Ovary (tissue), 7 donors: ENCODE measurements at regions not wholly inside any gene's neighbourhood (a gene's known extent, or its start where the extent isn't known, plus 50 kb on each side); places are given as distances from the start of the nearest gene placed in this dataset.
"Not testable (repeated sequence)": the region's sequence is repeated elsewhere in the genome, so short reads cannot be mapped to it uniquely, and the experiment has no call there.

Source experiments
- DNase-seq, 5 donors: peaks; one replicate each; pipeline ENCODE4 v3.0.0-alpha.2; 2019 to 2020
- H3K27ac ChIP-seq, 2 donors: fragments of 200-600 bp; one replicate each; pipeline versions ENCODE4 v1.5.1 to v1.8.0; 2019 to 2022
- H3K27me3 ChIP-seq: fragments of 200-600 bp; one replicate; pipeline ENCODE4 v1.8.0; 2022
- H3K36me3 ChIP-seq: fragments of 200-600 bp; sonication (generic); one replicate; pipeline ENCODE4 v1.5.1; 2019
- H3K4me1 ChIP-seq: one replicate; pipeline ENCODE4 v1.8.1; 2013; ENCODE audit warnings: mild to moderate bottlenecking, moderate library complexity; ENCODE audit not compliant: insufficient read depth
- H3K4me3 ChIP-seq: fragments of 200-600 bp; sonication (generic); one replicate; pipeline ENCODE4 v1.5.1; 2017
- H3K9me3 ChIP-seq, 2 donors: fragments of 200-600 bp in 1 of 2; sonication (generic) in 1 of 2; one replicate each; pipeline versions ENCODE4 v1.5.1 to v1.8.1; 2013 to 2019; ENCODE audit warnings: mild to moderate bottlenecking in 1 of 2, moderate library complexity in 1 of 2
- CTCF ChIP-seq, 3 donors: fragments of 450-650 bp in 2 of 3; fragments of 200-600 bp in 1 of 3; IDR thresholded peaks; one replicate each; pipeline versions ENCODE4 v1.5.1 to v1.8.0; 2016 to 2022; ENCODE audit warnings: antibody characterized with exemption in 3 of 3, mild to moderate bottlenecking in 1 of 3
- EP300 ChIP-seq: sonication (generic); formaldehyde crosslinking; IDR thresholded peaks from one replicate; pipeline ENCODE4 v1.6.1; 2017; ENCODE audit warnings: antibody characterized with exemption
- POLR2A ChIP-seq: fragments of 450-650 bp; IDR thresholded peaks from one replicate; pipeline ENCODE4 v1.6.1; 2017; ENCODE audit warnings: antibody characterized with exemption, mild to moderate bottlenecking, moderate library complexity
- WGBS, 3 donors: extraction: QIAGEN DNeasy Blood & Tissue Kit in 1 of 3; methylation state at CpG; one replicate each; pipeline versions ENCODE4 v1.1.5 to v1.1.7; 2013 to 2017; 5-methylcytosine and 5-hydroxymethylcytosine counted together
- intact Hi-C, 4 donors: fragments of 100-400 bp; cut with DNase I; formaldehyde crosslinking; loops; one replicate each; pipeline versions ENCODE4 v1.11.0 to v1.15.1; 2022 to 2023
- donor health status: DM: no; HTN: no; CAD: no; lungs with moderate emphysema.
- donor health status: DM: no; HTN: no; CAD: no.
- donor health status: Bipolar disorder and iron deficiency.
- donor health status: DM: no; HTN: no; CAD: no.
- donor health status: DM: yes; HTN: yes; CAD: no.

- WGBS, 3 donors = 79 to 96% (median 89%) methylated on average over 1 of the region's 1 CpG
- TF ChIP-seq POLR2A (no peak), EP300 (no peak), CTCF (IDR thresholded peaks at IDR 0.05) (no peak)
- DNase-seq = no peak
- no peaks in the 10 kb centered on the region for H3K27me3 ChIP-seq
- no peaks in the 10 kb centered on the region for H3K4me1 ChIP-seq
- intact Hi-C loops = no loop called here
- no peaks in the 10 kb centered on the region for H3K9me3 ChIP-seq
- no peak overlapping the region for H3K27ac ChIP-seq
- H3K4me3 ChIP-seq = no peak overlapping the region
- H3K36me3 ChIP-seq = no peaks in the 10 kb centered on the region
These were observed 198.7 kb upstream of the LHX8 start for GRCh38 chr1:74935446-74935845.

GRCh38 chr1:74937176-74937575 is 197.0 kb upstream of the LHX8 start:
- no peak overlapping the region for H3K27ac ChIP-seq
- whole genome bisulfite sequencing, 3 donors = 0 to 30% (median 19%) methylated on average over 1 of the region's 1 CpG
- H3K36me3 ChIP-seq = no peaks in the 10 kb centered on the region
- no peaks in the 10 kb centered on the region for H3K27me3 ChIP-seq
- no peak for TF ChIP-seq EP300
- intact Hi-C loops = no loop called here
- no peaks in the 10 kb centered on the region for H3K9me3 ChIP-seq
- no peak overlapping the region for H3K4me3 ChIP-seq
- no peak for DNase-seq
- H3K4me1 ChIP-seq = no peaks in the 10 kb centered on the region

GRCh38 chr1:74943046-74943445 is 191.1 kb upstream of the LHX8 start:
- H3K4me3 ChIP-seq = no peak overlapping the region
- no peak overlapping the region for H3K27ac ChIP-seq
- 65 to 86% (median 71%) methylated on average over 1 of the region's 1 CpG for WGBS, 3 donors
- no peak for TF ChIP-seq EP300
- no peak for TF ChIP-seq CTCF (IDR thresholded peaks at IDR 0.05)
- no peak for TF ChIP-seq POLR2A
- intact Hi-C loops = no loop called here
- no peaks in the 10 kb centered on the region for H3K36me3 ChIP-seq
- H3K9me3 ChIP-seq = no peaks in the 10 kb centered on the region
- DNase-seq = no peak
- H3K4me1 ChIP-seq = no peaks in the 10 kb centered on the region
- no peaks in the 10 kb centered on the region for H3K27me3 ChIP-seq

GRCh38 chr1:74946388-74946787 is 187.8 kb upstream of the LHX8 start:
- Histone ChIP-seq H3K27me3 (no peaks in the 10 kb centered on the region), H3K4me3 (no peak overlapping the region), H3K4me1 (no peaks in the 10 kb centered on the region), H3K36me3 (no peaks in the 10 kb centered on the region), H3K9me3 (no peaks in the 10 kb centered on the region), H3K27ac (no peak overlapping the region)
- no peak for TF ChIP-seq CTCF (IDR thresholded peaks at IDR 0.05)
- 58 to 61% (median 60%) methylated on average over 2 of the region's 2 CpGs for WGBS, 3 donors
- no peak for DNase-seq
- intact Hi-C loops = no loop called here

- WGBS, 3 donors = 46 to 67% (median 51%) methylated on average over 2 of the region's 2 CpGs
- H3K27ac ChIP-seq, intact Hi-C loops, H3K4me3 ChIP-seq, H3K27me3 ChIP-seq, DNase-seq, H3K36me3 ChIP-seq, H3K9me3 ChIP-seq, H3K4me1 ChIP-seq: not testable (repeated sequence)
These were observed 184.8 kb upstream of the LHX8 start for GRCh38 chr1:74949348-74949747.

- H3K4me1 ChIP-seq, H3K27me3 ChIP-seq, H3K36me3 ChIP-seq, H3K4me3 ChIP-seq, H3K27ac ChIP-seq, H3K9me3 ChIP-seq, intact Hi-C loops, DNase-seq: not testable (repeated sequence)
- 94 to 95% (median 94%) methylated on average over 15 to 23 of the region's 23 CpGs for WGBS, 3 donors
These were observed 182.2 kb upstream of the LHX8 start for GRCh38 chr1:74951981-74952380.
